ENCODE measurements at regions not wholly inside any gene's neighbourhood (a gene's known extent, or its start where the extent isn't known, plus 50 kb on each side); places are given as distances from the start of the nearest gene placed in this dataset.

GRCh38 chr22:49533886-49534285 is 293.8 kb downstream of the BRD1 start:
- TF ChIP-seq CTCF (IDR thresholded peaks at IDR 0.05 in 8 of 11, conservative IDR thresholded peaks at IDR 0.05 in 3 of 11) (no peak), POLR2A (IDR thresholded peaks at IDR 0.05) (no peak), POLR2AphosphoS5 (IDR thresholded peaks at IDR 0.05) (no peak)

Data from spleen (tissue), 7 donors.